Common myeloid progenitor, CD34-positive (primary cell): ENCODE measurements at regions not wholly inside any gene's neighbourhood (a gene's known extent, or its start where the extent isn't known, plus 50 kb on each side); places are given as distances from the start of the nearest gene placed in this dataset.

ENCODE experiments used
- CTCF ChIA-PET: fragments of 350-600 bp; sonication (Branson Sonifier 250); formaldehyde crosslinking; loops from one replicate; lab custom pipeline; 2021; ENCODE audit warnings: antibody characterized with exemption; lab: Charles Lee
- POLR2A ChIA-PET: fragments of 350-600 bp; sonication (Branson Sonifier 250); formaldehyde crosslinking; loops from one replicate; lab custom pipeline; 2021; ENCODE audit warnings: antibody characterized with exemption; lab: Charles Lee
- DNase-seq, 3 donors: peaks; one replicate each; pipeline versions ENCODE4 v3.0.0 to v3.0.0-alpha.2; 2013
- H3K27ac ChIP-seq, 2 experiments: 1 replicate in 1 of 2; 2 replicates in 1 of 2; pipeline ENCODE4 v1.7.0; 2013; ENCODE audit warnings: inconsistent platforms in 2 of 2, low read length in 2 of 2, mild to moderate bottlenecking in 2 of 2, low read depth in 1 of 2, moderate library complexity in 1 of 2; ENCODE audit not compliant: severe bottlenecking in 2 of 2, insufficient read depth in 1 of 2, poor library complexity in 1 of 2
- H3K27me3 ChIP-seq, 5 experiments: replicated peaks in 2 of 5; 1 replicate in 3 of 5; 2 replicates in 2 of 5; pipeline versions ENCODE4 v1.6.1 to v1.7.0; 2013; ENCODE audit warnings: low read length in 4 of 5, mild to moderate bottlenecking in 2 of 5, moderate library complexity in 2 of 5, inconsistent platforms in 1 of 5; ENCODE audit not compliant: insufficient read depth in 5 of 5, control insufficient read depth in 4 of 5
- H3K36me3 ChIP-seq, 4 experiments: 1 replicate in 2 of 4; 2 replicates in 2 of 4; pipeline versions ENCODE4 v1.6.1 to v1.7.0; 2013; ENCODE audit warnings: low read length in 3 of 4, control low read depth in 1 of 4, mild to moderate bottlenecking in 1 of 4; ENCODE audit not compliant: control insufficient read depth in 4 of 4, insufficient read depth in 4 of 4
- H3K4me1 ChIP-seq, 4 experiments: 1 replicate in 3 of 4; 2 replicates in 1 of 4; pipeline versions ENCODE4 v1.6.1 to v1.7.1; 2013; ENCODE audit warnings: low read length in 3 of 4, mild to moderate bottlenecking in 3 of 4, control low read depth in 1 of 4, inconsistent platforms in 1 of 4, moderate library complexity in 1 of 4; ENCODE audit not compliant: control insufficient read depth in 4 of 4, insufficient read depth in 4 of 4; ENCODE audit errors: control extremely low read depth in 1 of 4
- H3K4me3 ChIP-seq, 7 experiments: 1 replicate in 4 of 7; 2 replicates in 3 of 7; pipeline versions ENCODE4 v1.5.1 to v1.7.0; 2013; ENCODE audit warnings: mild to moderate bottlenecking in 7 of 7, low read length in 6 of 7, moderate library complexity in 6 of 7, inconsistent platforms in 2 of 7, low read depth in 2 of 7, control low read depth in 1 of 7; ENCODE audit not compliant: insufficient read depth in 4 of 7, control insufficient read depth in 1 of 7; ENCODE audit errors: extremely low read depth in 1 of 7
- H3K9me3 ChIP-seq, 5 experiments: 1 replicate in 4 of 5; 2 replicates in 1 of 5; pipeline versions ENCODE4 v1.6.1 to v1.7.1; 2013; ENCODE audit warnings: low read length in 4 of 5, mild to moderate bottlenecking in 2 of 5, inconsistent platforms in 1 of 5, low read depth in 1 of 5, moderate library complexity in 1 of 5; ENCODE audit not compliant: control insufficient read depth in 4 of 5, insufficient read depth in 2 of 5; ENCODE audit errors: control extremely low read depth in 1 of 5
- WGBS: methylation state at CpG from one replicate; pipeline ENCODE4 v1.1.5; 2013; ENCODE audit not compliant: insufficient coverage; 5-methylcytosine and 5-hydroxymethylcytosine counted together

- CTCF ChIA-PET = no interaction called here
- H3K4me3 ChIP-seq = no peak overlapping the region
- POLR2A ChIA-PET = no interaction called here
- no peak for DNase-seq
- H3K9me3 ChIP-seq = peaks cover 0 to 5% (median under 1%) of the 10 kb centered on the region in 5 experiments
- no peaks in the 10 kb centered on the region for H3K27me3 ChIP-seq
- H3K27ac ChIP-seq = no peak overlapping the region
- no peaks in the 10 kb centered on the region for H3K4me1 ChIP-seq
- no peaks in the 10 kb centered on the region for H3K36me3 ChIP-seq
Measured at GRCh38 chr11:107118025-107118720, 99.9 kb upstream of the GUCY1A2 start.

GRCh38 chr11:107116358-107116757, 98.1 kb upstream of the GUCY1A2 start:
- H3K36me3 ChIP-seq = no peaks in the 10 kb centered on the region
- DNase-seq = no peak
- H3K9me3 ChIP-seq = peaks cover 0 to 5% (median 1%) of the 10 kb centered on the region in 5 experiments
- ChIA-PET CTCF (no interaction called here), POLR2A (interaction anchor here (0.6 kb wide), 1 partner anchor 924 kb away, joined by 3 read pairs; no protein-coding TSS in a partner anchor)
- no peaks in the 10 kb centered on the region for H3K27me3 ChIP-seq
- H3K27ac ChIP-seq = no peak overlapping the region
- no peak overlapping the region for H3K4me3 ChIP-seq
- no peaks in the 10 kb centered on the region for H3K4me1 ChIP-seq
- WGBS = no CpG with 5 or more reads among the region's 2 CpGs

GRCh38 chr11:107102692-107103477, 84.6 kb upstream of the GUCY1A2 start:
- DNase-seq = no peak
- Histone ChIP-seq H3K36me3 (no peaks in the 10 kb centered on the region), H3K27ac (no peak overlapping the region), H3K27me3 (no peaks in the 10 kb centered on the region), H3K4me1 (no peaks in the 10 kb centered on the region), H3K4me3 (no peak overlapping the region), H3K9me3 (peaks cover 0 to 5% (median 1%) of the 10 kb centered on the region in 5 experiments)
- ChIA-PET POLR2A (no interaction called here), CTCF (no interaction called here)
- WGBS = 94% methylated on average over 8 of the region's 9 CpGs

GRCh38 chr11:107092667-107093066, 74.4 kb upstream of the GUCY1A2 start:
- POLR2A ChIA-PET = no interaction called here
- Histone ChIP-seq H3K36me3 (no peaks in the 10 kb centered on the region), H3K27ac (no peak overlapping the region), H3K27me3 (no peaks in the 10 kb centered on the region), H3K4me3 (no peak overlapping the region), H3K9me3 (peaks cover 0 to 8% (median 0%) of the 10 kb centered on the region in 5 experiments), H3K4me1 (no peaks in the 10 kb centered on the region)
- CTCF ChIA-PET = no interaction called here
- no peak for DNase-seq
- 83% methylated on average over 3 of the region's 3 CpGs for WGBS

- ChIA-PET POLR2A (no interaction called here), CTCF (no interaction called here)
- WGBS = 82% methylated on average over 2 of the region's 2 CpGs
- Histone ChIP-seq H3K36me3 (no peaks in the 10 kb centered on the region), H3K27me3 (no peaks in the 10 kb centered on the region), H3K27ac (no peak overlapping the region), H3K9me3 (peaks cover 0 to 4% (median 0%) of the 10 kb centered on the region in 5 experiments), H3K4me1 (no peaks in the 10 kb centered on the region), H3K4me3 (no peak overlapping the region)
- DNase-seq = no peak
Measured at GRCh38 chr11:107078375-107078774, 60.1 kb upstream of the GUCY1A2 start.

- CTCF ChIA-PET = no interaction called here
- Histone ChIP-seq H3K4me1 (no peaks in the 10 kb centered on the region), H3K9me3 (no peaks in the 10 kb centered on the region), H3K27ac (no peak overlapping the region), H3K36me3 (no peaks in the 10 kb centered on the region), H3K4me3 (no peak overlapping the region), H3K27me3 (no peaks in the 10 kb centered on the region)
- 100% methylated on average over 1 of the region's 2 CpGs for WGBS
- DNase-seq = no peak
- POLR2A ChIA-PET = no interaction called here
Measured at GRCh38 chr11:107076832-107077231, 58.6 kb upstream of the GUCY1A2 start.

- POLR2A ChIA-PET = interaction anchor here (0.6 kb wide), 2 partner anchors 347 to 417 kb away, joined by 3 read pairs; no protein-coding TSS in a partner anchor
- Histone ChIP-seq H3K4me3 (no peak overlapping the region), H3K4me1 (no peaks in the 10 kb centered on the region), H3K9me3 (no peaks in the 10 kb centered on the region), H3K36me3 (no peaks in the 10 kb centered on the region), H3K27ac (no peak overlapping the region), H3K27me3 (no peaks in the 10 kb centered on the region)
- no peak for DNase-seq
- CTCF ChIA-PET = no interaction called here
Measured at GRCh38 chr11:107071129-107071528, 52.9 kb upstream of the GUCY1A2 start.
